Panc1 (cell line): ENCODE measurements at regions not wholly inside any gene's neighbourhood (a gene's known extent, or its start where the extent isn't known, plus 50 kb on each side); places are given as distances from the start of the nearest gene placed in this dataset.

Source experiments
- ATAC-seq: fragments of 200-7000 bp; cut with Tn5 transposase; 2 replicates; pipeline ENCODE4 v1.9.1; 2020; ENCODE audit warnings: mild to moderate bottlenecking, moderate library complexity
- BruUV-seq: library from RNA; stranded (reverse); fragments of 400-500 nt; replicated peaks from 2 replicates; lab custom pipeline; 2021; lab: Mats Ljungman, UMichigan
- CTCF ChIA-PET: fragments of 300-600 bp; sonication (Branson Sonifier 250); formaldehyde crosslinking; loops from one replicate; lab custom pipeline; 2022; ENCODE audit warnings: antibody characterized with exemption; lab: Charles Lee
- POLR2A ChIA-PET: fragments of 300-600 bp; sonication (Branson Sonifier 250); formaldehyde crosslinking; loops from one replicate; lab custom pipeline; 2022; ENCODE audit warnings: antibody characterized with exemption; lab: Charles Lee
- DNase-seq: peaks from one replicate; pipeline ENCODE4 v3.0.0-alpha.2; 2010; ENCODE audit warnings: low read depth, low spot score
- H3K27ac ChIP-seq: 2 replicates; pipeline ENCODE4 v1.5.1; 2011; ENCODE audit warnings: mild to moderate bottlenecking, low read length, inconsistent platforms
- H3K27me3 ChIP-seq: fragments of 200-500 bp; sonication (Bioruptor generic); 2 replicates; pipeline ENCODE4 v1.6.0; 2014; ENCODE audit warnings: low read length, inconsistent platforms; ENCODE audit not compliant: control insufficient read depth, insufficient read depth
- H3K36me3 ChIP-seq: fragments of 200-500 bp; sonication (Bioruptor generic); 2 replicates; pipeline ENCODE4 v1.5.1; 2014; ENCODE audit warnings: inconsistent platforms, mild to moderate bottlenecking, low read length, moderate library complexity; ENCODE audit not compliant: control insufficient read depth, insufficient read depth
- H3K4me1 ChIP-seq: 2 replicates; pipeline ENCODE4 v1.5.1; 2011; ENCODE audit warnings: inconsistent platforms, mild to moderate bottlenecking, low read length, moderate library complexity; ENCODE audit not compliant: control insufficient read depth, insufficient read depth
- H3K4me3 ChIP-seq, 2 experiments: 2 replicates each; pipeline ENCODE4 v1.5.1; 2011 to 2012; ENCODE audit warnings: low read depth in 2 of 2, low read length in 2 of 2, mild to moderate bottlenecking in 2 of 2, inconsistent platforms in 1 of 2, moderate library complexity in 1 of 2
- H3K9me3 ChIP-seq: fragments of 200-500 bp; sonication (Bioruptor generic); 2 replicates; pipeline ENCODE4 v1.5.1; 2014; ENCODE audit warnings: low read depth, mild to moderate bottlenecking, inconsistent platforms, low read length, moderate library complexity; ENCODE audit not compliant: control insufficient read depth, insufficient read depth
- CTCF ChIP-seq: fragments of 450-650 bp; IDR thresholded peaks from 2 replicates; pipeline ENCODE4 v1.5.1; 2017; ENCODE audit warnings: mild to moderate bottlenecking
- POLR2AphosphoS5 ChIP-seq: IDR thresholded peaks from 2 replicates; pipeline ENCODE4 v1.6.1; 2012; ENCODE audit warnings: mild to moderate bottlenecking, low read depth, low read length, moderate library complexity
- REST ChIP-seq, 2 experiments: IDR thresholded peaks; 2 replicates each; pipeline ENCODE4 v1.6.1; 2011 to 2012; ENCODE audit warnings: low read depth in 2 of 2, control low read depth in 1 of 2, low read length in 1 of 2, mild to moderate bottlenecking in 1 of 2, moderate library complexity in 1 of 2; ENCODE audit not compliant: insufficient read depth in 1 of 2
- SIN3A ChIP-seq: IDR thresholded peaks from 2 replicates; pipeline ENCODE4 v1.6.1; 2012; ENCODE audit warnings: low read depth, mild to moderate bottlenecking, low read length, moderate library complexity, borderline replicate concordance; ENCODE audit not compliant: insufficient read depth
- TCF7L2 ChIP-seq: IDR thresholded peaks from 2 replicates; pipeline ENCODE4 v1.6.1; 2011; ENCODE audit warnings: mild to moderate bottlenecking, low read depth, low read length, inconsistent platforms
- in situ Hi-C: cut with HindIII; loops from 2 replicates; pipeline ENCODE4 v1.10.0; 2016; ENCODE audit warnings: low sequenced_read_pairs, low pct_unique_long_range_greater_than_20kb
- intact Hi-C: fragments of 100-400 bp; cut with micrococcal nuclease; formaldehyde crosslinking; loops from one replicate; pipeline ENCODE4 v1.10.0; 2022; ENCODE audit not compliant: unreplicated experiment

- Histone ChIP-seq H3K4me3 (no peak overlapping the region), H3K27me3 (peaks cover 19% of the 10 kb centered on the region)
- intact Hi-C loops, result no loop called here
These were observed 129.8 kb upstream of the GPR26 start for GRCh38 chr10:123536176-123536845.

GRCh38 chr10:123537188-123537961 is 128.8 kb upstream of the GPR26 start:
- intact Hi-C loops, result no loop called here
- no peaks in the 10 kb centered on the region for H3K4me1 ChIP-seq

More at GRCh38 chr10:123536176-123536845, 129.8 kb upstream of the GPR26 start:
- ChIA-PET CTCF (no interaction called here), POLR2A (no interaction called here)
- TF ChIP-seq POLR2AphosphoS5 (no peak), CTCF (no peak), TCF7L2 (no peak)
- DNase-seq (no peak), ATAC-seq (no peak)
- H3K27ac ChIP-seq, result no peak overlapping the region
- no TSS peak for BruUV-seq
- no peaks in the 10 kb centered on the region for H3K9me3 ChIP-seq
- H3K4me1 ChIP-seq, result no peaks in the 10 kb centered on the region
- H3K36me3 ChIP-seq, result no peaks in the 10 kb centered on the region
- in situ Hi-C loops, result no loop called here

More at GRCh38 chr10:123537188-123537961, 128.8 kb upstream of the GPR26 start:
- BruUV-seq, result no TSS peak
- no peak overlapping the region for H3K27ac ChIP-seq
- POLR2A ChIA-PET, result no interaction called here
- CTCF ChIA-PET, result no interaction called here
- H3K27me3 ChIP-seq, result peaks cover 26% of the 10 kb centered on the region
- H3K36me3 ChIP-seq, result no peaks in the 10 kb centered on the region
- in situ Hi-C loops, result no loop called here
- H3K4me3 ChIP-seq, result no peak overlapping the region
- ATAC-seq (no peak), DNase-seq (no peak)
- H3K9me3 ChIP-seq, result no peaks in the 10 kb centered on the region
- TF ChIP-seq SIN3A (no peak), CTCF (no peak), POLR2AphosphoS5 (no peak), TCF7L2 (no peak), REST (IDR thresholded peaks at IDR 0.05; ENCODE audit: insufficient read depth in 1 of 2, low read depth in 2 of 2, low read length in 1 of 2) (no peak)
